ENCODE measurements at regions not wholly inside any gene's neighbourhood (a gene's known extent, or its start where the extent isn't known, plus 50 kb on each side); places are given as distances from the start of the nearest gene placed in this dataset.

DNA sequence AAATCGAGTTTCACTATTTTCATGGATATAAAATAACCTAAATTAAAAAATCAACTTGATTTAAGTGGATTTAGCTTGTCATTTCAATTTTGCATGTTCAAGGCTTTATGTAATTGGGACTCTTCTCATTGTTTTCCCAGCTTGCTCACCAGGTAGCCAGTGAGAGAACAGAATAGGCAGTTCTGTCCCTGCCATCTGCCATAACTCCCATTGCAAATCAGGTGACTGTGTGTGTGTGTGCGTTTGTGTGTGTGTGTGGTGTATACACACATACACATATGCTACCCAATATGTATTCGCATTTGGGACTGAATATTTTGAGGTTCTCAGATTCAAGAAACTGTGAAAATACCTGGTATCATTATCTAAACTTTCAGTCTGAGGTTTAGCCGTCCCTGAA, 1069.8 kb downstream of the IGSF11 start:
- WGBS, 2 donors, result 84% methylated on average over 4 of the region's 4 CpGs
- intact Hi-C loops (cut with DNase I), result no loop called here
- DNase-seq, result no peak
- no peaks in the 10 kb centered on the region for H3K4me1 ChIP-seq
- no peak overlapping the region for H3K4me3 ChIP-seq (replicated peaks in 1 of 3)
- no peak for TF ChIP-seq POLR2A (IDR thresholded peaks at IDR 0.05)
- TF ChIP-seq, protein P1, sequence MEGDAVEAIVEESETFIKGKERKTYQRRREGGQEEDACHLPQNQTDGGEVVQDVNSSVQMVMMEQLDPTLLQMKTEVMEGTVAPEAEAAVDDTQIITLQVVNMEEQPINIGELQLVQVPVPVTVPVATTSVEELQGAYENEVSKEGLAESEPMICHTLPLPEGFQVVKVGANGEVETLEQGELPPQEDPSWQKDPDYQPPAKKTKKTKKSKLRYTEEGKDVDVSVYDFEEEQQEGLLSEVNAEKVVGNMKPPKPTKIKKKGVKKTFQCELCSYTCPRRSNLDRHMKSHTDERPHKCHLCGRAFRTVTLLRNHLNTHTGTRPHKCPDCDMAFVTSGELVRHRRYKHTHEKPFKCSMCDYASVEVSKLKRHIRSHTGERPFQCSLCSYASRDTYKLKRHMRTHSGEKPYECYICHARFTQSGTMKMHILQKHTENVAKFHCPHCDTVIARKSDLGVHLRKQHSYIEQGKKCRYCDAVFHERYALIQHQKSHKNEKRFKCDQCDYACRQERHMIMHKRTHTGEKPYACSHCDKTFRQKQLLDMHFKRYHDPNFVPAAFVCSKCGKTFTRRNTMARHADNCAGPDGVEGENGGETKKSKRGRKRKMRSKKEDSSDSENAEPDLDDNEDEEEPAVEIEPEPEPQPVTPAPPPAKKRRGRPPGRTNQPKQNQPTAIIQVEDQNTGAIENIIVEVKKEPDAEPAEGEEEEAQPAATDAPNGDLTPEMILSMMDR (IDR thresholded peaks at IDR 0.05), result no peak
- no peaks in the 10 kb centered on the region for H3K36me3 ChIP-seq
- H3K27me3 ChIP-seq, result no peaks in the 10 kb centered on the region
- no peaks in the 10 kb centered on the region for H3K9me3 ChIP-seq
- no peak overlapping the region for H3K27ac ChIP-seq

GRCh38 chr3:117977504-117978228, 1057.0 kb downstream of the IGSF11 start:
- no peaks in the 10 kb centered on the region for H3K4me1 ChIP-seq
- intact Hi-C loops (cut with DNase I), result no loop called here
- no peak for DNase-seq
- H3K4me3 ChIP-seq (replicated peaks in 1 of 3), result no peak overlapping the region
- TF ChIP-seq POLR2A (IDR thresholded peaks at IDR 0.05), result no peak
- H3K27me3 ChIP-seq, result no peaks in the 10 kb centered on the region
- H3K36me3 ChIP-seq, result no peaks in the 10 kb centered on the region
- no peaks in the 10 kb centered on the region for H3K9me3 ChIP-seq
- H3K27ac ChIP-seq, result no peak overlapping the region
- 58 to 63% methylated on average over 3 of the region's 3 CpGs for WGBS, 2 donors

GRCh38 chr3:117979466-117979865, 1055.2 kb downstream of the IGSF11 start:
- no peak for DNase-seq
- TF ChIP-seq POLR2A (IDR thresholded peaks at IDR 0.05), result no peak
- TF ChIP-seq, protein P1 (IDR thresholded peaks at IDR 0.05), result no peak
- no peak overlapping the region for H3K4me3 ChIP-seq (replicated peaks in 1 of 3)
- H3K4me1 ChIP-seq, result no peaks in the 10 kb centered on the region
- no peaks in the 10 kb centered on the region for H3K9me3 ChIP-seq
- H3K36me3 ChIP-seq, result no peaks in the 10 kb centered on the region
- no peak overlapping the region for H3K27ac ChIP-seq
- WGBS, 2 donors, result 93 to 94% methylated on average over 4 of the region's 4 CpGs
- intact Hi-C loops (cut with DNase I), result no loop called here
- H3K27me3 ChIP-seq, result no peaks in the 10 kb centered on the region

DNA sequence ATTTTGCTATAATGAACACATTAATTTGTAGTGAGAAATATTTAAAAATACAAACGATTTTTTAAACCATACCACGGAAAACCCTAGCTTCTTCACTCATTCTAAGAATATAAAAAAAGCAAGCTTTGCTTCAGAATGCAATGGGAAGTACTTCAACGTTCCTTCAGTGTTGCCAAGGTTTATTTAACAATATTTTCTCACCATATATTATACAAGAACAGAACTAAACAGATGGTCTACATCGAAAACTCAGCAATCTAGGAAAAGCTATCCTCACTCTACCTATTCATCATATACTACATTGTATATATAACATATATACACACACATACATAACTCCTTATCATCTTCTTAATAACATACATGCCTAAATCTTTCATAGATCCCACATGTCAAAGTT, 1047.4 kb downstream of the IGSF11 start:
- no peaks in the 10 kb centered on the region for H3K4me1 ChIP-seq
- no peaks in the 10 kb centered on the region for H3K9me3 ChIP-seq
- no peak overlapping the region for H3K4me3 ChIP-seq (replicated peaks in 1 of 3)
- H3K27ac ChIP-seq, result no peak overlapping the region
- no peaks in the 10 kb centered on the region for H3K27me3 ChIP-seq
- no peaks in the 10 kb centered on the region for H3K36me3 ChIP-seq
- intact Hi-C loops (cut with DNase I), result no loop called here
- 67 to 72% methylated on average over 4 of the region's 4 CpGs for WGBS, 2 donors
- DNase-seq, result no peak
- TF ChIP-seq, protein P1 (IDR thresholded peaks at IDR 0.05), result no peak
- no peak for TF ChIP-seq POLR2A (IDR thresholded peaks at IDR 0.05)

DNA sequence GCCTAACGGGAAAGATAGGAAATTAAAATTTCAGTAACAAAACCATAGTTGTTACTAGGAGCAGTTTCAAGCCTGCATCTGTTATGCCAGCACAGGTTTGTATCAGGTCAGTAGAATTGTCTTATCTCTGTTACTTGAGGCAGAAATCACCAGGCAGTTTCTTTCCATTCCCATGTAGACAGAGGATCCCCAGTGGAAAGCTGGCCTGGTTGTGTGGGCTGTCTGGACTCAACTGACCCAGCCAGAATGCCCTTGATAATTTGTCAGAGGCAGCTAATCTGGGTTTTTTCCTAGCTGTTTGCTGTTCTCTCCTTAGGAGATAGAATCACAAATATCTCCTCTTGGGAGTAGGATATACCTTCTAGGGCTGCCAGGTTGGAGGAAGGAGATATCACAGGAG, 1044.7 kb downstream of the IGSF11 start:
- intact Hi-C loops (cut with DNase I), result no loop called here
- Histone ChIP-seq H3K36me3 (no peaks in the 10 kb centered on the region), H3K9me3 (no peaks in the 10 kb centered on the region), H3K4me1 (no peaks in the 10 kb centered on the region), H3K27me3 (no peaks in the 10 kb centered on the region), H3K4me3 (replicated peaks in 1 of 3) (no peak overlapping the region), H3K27ac (no peak overlapping the region)
- 88 to 90% methylated on average over 1 of the region's 1 CpG for WGBS, 2 donors
- TF ChIP-seq, protein P1 (IDR thresholded peaks at IDR 0.05), result no peak
- TF ChIP-seq POLR2A (IDR thresholded peaks at IDR 0.05), result no peak
- DNase-seq, result no peak

All from thyroid gland (tissue), 4 donors.